ENCODE measurements at regions not wholly inside any gene's neighbourhood (a gene's known extent, or its start where the extent isn't known, plus 50 kb on each side); places are given as distances from the start of the nearest gene placed in this dataset.

DNA sequence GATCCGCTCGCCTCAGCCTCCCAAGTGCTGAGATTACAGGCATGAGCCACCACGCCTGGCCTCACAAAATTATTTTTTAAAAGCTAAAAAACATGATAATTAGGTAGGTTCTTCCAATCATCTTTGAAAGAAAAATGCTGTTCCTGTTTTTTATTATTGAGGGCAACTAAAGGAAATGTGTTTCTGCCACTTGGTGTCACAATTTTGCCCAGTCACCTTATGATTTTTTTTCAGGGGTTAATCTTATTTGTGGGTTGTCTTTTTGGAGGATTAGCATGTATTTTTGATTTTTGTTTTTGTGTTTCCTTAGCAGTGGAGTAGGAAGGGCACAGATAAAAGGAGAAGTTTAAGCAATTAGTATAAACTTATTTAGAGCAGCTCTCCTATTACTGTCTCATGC, 79.8 kb downstream of the PRORP start:
- TF ChIP-seq POLR2AphosphoS5 (IDR thresholded peaks at IDR 0.05; ENCODE audit: low read depth, low read length) (no peak), POLR2A (IDR thresholded peaks at IDR 0.05; ENCODE audit: low read depth, low read length) (no peak), TAF1 (IDR thresholded peaks at IDR 0.05; ENCODE audit: low read depth, low read length) (no peak)

All from GM12891 (cell line).